Lung (tissue), 11 donors: ENCODE measurements at regions not wholly inside any gene's neighbourhood (a gene's known extent, or its start where the extent isn't known, plus 50 kb on each side); places are given as distances from the start of the nearest gene placed in this dataset.

ENCODE experiments used
- ATAC-seq: fragments of 200-7000 bp; cut with Tn5 transposase; one replicate; pipeline ENCODE4 v1.9.1; 2020; ENCODE audit warnings: moderate number of reproducible peaks; ENCODE audit not compliant: insufficient read depth, low FRiP score
- DNase-seq, 3 donors: peaks; one replicate each; pipeline ENCODE4 v3.0.0-alpha.2; 2013 to 2017
- H3K27ac ChIP-seq, 2 donors: one replicate each; pipeline ENCODE4 v1.5.1; 2013; ENCODE audit warnings: mild to moderate bottlenecking in 2 of 2, moderate library complexity in 2 of 2, control low read depth in 1 of 2, inconsistent platforms in 1 of 2, low read depth in 1 of 2, low read length in 1 of 2
- H3K27me3 ChIP-seq, 3 donors: one replicate each; pipeline ENCODE4 v1.5.1; 2013; ENCODE audit warnings: low read length in 2 of 3; ENCODE audit not compliant: control insufficient read depth in 3 of 3, insufficient read depth in 3 of 3
- H3K36me3 ChIP-seq, 4 donors: one replicate each; pipeline ENCODE4 v1.5.1; 2013; ENCODE audit warnings: low read length in 4 of 4, mild to moderate bottlenecking in 1 of 4, moderate library complexity in 1 of 4; ENCODE audit not compliant: control insufficient read depth in 4 of 4, insufficient read depth in 4 of 4
- H3K4me1 ChIP-seq, 5 donors: one replicate each; pipeline ENCODE4 v1.5.1; 2013; ENCODE audit warnings: low read length in 5 of 5, mild to moderate bottlenecking in 2 of 5, moderate library complexity in 1 of 5; ENCODE audit not compliant: control insufficient read depth in 5 of 5, insufficient read depth in 5 of 5
- H3K4me3 ChIP-seq: one replicate; pipeline ENCODE4 v1.5.1; 2013; ENCODE audit warnings: mild to moderate bottlenecking, control low read depth, moderate library complexity
- H3K9ac ChIP-seq, 2 donors: one replicate each; pipeline ENCODE4 v1.5.1; 2013; ENCODE audit warnings: low read length in 2 of 2, control low read depth in 1 of 2; ENCODE audit not compliant: insufficient read depth in 1 of 2
- H3K9me3 ChIP-seq, 4 donors: one replicate each; pipeline ENCODE4 v1.5.1; 2013; ENCODE audit warnings: low read length in 3 of 4, mild to moderate bottlenecking in 1 of 4, moderate library complexity in 1 of 4; ENCODE audit not compliant: control insufficient read depth in 4 of 4, insufficient read depth in 3 of 4
- CTCF ChIP-seq: IDR thresholded peaks from 2 replicates; pipeline ENCODE4 v1.5.1; 2012; ENCODE audit warnings: mild to moderate bottlenecking; ENCODE audit errors: control extremely low read depth, extremely low read depth
- WGBS, 2 donors: extraction: QIAGEN DNeasy Blood & Tissue Kit; methylation state at CpG; one replicate each; pipeline ENCODE4 v1.1.7; 2013; 5-methylcytosine and 5-hydroxymethylcytosine counted together
- donor health status: control.
- donor health status: control.
- donor health status: Bipolar disorder and iron deficiency.
- donor health status: healthy.
- donor health status: DM: yes; HTN: yes; CAD: no.

GRCh38 chr4:123651066-123651465 lies 254.5 kb downstream of the SPRY1 start:
- DNase-seq = peak in 2 of 3 donors; percentile 65 to 71

GRCh38 chr4:123651536-123652180 lies 255.1 kb downstream of the SPRY1 start:
- no peak for DNase-seq
- H3K4me1 ChIP-seq = peaks cover 0 to 24% (median 4%) of the 10 kb centered on the region in 5 donors
- no peak overlapping the region for H3K4me3 ChIP-seq
- peaks cover 0 to 4% (median 0%) of the 10 kb centered on the region in 4 donors for H3K9me3 ChIP-seq
- H3K27me3 ChIP-seq = no peaks in the 10 kb centered on the region
- no peak for TF ChIP-seq CTCF
- no peak overlapping the region for H3K9ac ChIP-seq
- no peaks in the 10 kb centered on the region for H3K36me3 ChIP-seq
- peak overlapping the region in 1 of 2 donors; percentile 21 for H3K27ac ChIP-seq
- ATAC-seq = no peak
- WGBS, 2 donors = 85 to 94% methylated on average over 1 of the region's 1 CpG

More at GRCh38 chr4:123651066-123651465, 254.5 kb downstream of the SPRY1 start:
- no peak for TF ChIP-seq CTCF
- 75 to 81% methylated on average over 2 of the region's 2 CpGs for WGBS, 2 donors
- Histone ChIP-seq H3K4me1 (peaks cover 0 to 24% (median 4%) of the 10 kb centered on the region in 5 donors), H3K27me3 (no peaks in the 10 kb centered on the region), H3K9me3 (no peaks in the 10 kb centered on the region), H3K27ac (no peak overlapping the region), H3K9ac (no peak overlapping the region), H3K36me3 (no peaks in the 10 kb centered on the region), H3K4me3 (no peak overlapping the region)
- no peak for ATAC-seq

GRCh38 chr4:123652476-123652875 lies 255.9 kb downstream of the SPRY1 start:
- peaks cover 0 to 4% (median 0%) of the 10 kb centered on the region in 4 donors for H3K9me3 ChIP-seq
- no peak overlapping the region for H3K4me3 ChIP-seq
- 80 to 89% methylated on average over 1 of the region's 1 CpG for WGBS, 2 donors
- no peak overlapping the region for H3K27ac ChIP-seq
- DNase-seq = no peak
- TF ChIP-seq CTCF = no peak
- no peaks in the 10 kb centered on the region for H3K36me3 ChIP-seq
- peaks cover 0 to 24% (median 4%) of the 10 kb centered on the region in 5 donors for H3K4me1 ChIP-seq
- H3K9ac ChIP-seq = no peak overlapping the region
- no peaks in the 10 kb centered on the region for H3K27me3 ChIP-seq
- no peak for ATAC-seq
